Neural progenitor cell (in vitro differentiated cells): ENCODE measurements at regions not wholly inside any gene's neighbourhood (a gene's known extent, or its start where the extent isn't known, plus 50 kb on each side); places are given as distances from the start of the nearest gene placed in this dataset.

Source experiments
- CTCF ChIP-seq: fragments of 200-600 bp; sonication (generic); IDR thresholded peaks from 2 replicates; pipeline ENCODE4 v1.5.1; 2017; ENCODE audit warnings: antibody characterized with exemption, mild to moderate bottlenecking
- EZH2 ChIP-seq: fragments of 200-600 bp; sonication (generic); IDR thresholded peaks from 2 replicates; pipeline ENCODE4 v1.6.1; 2017; ENCODE audit warnings: antibody characterized with exemption, mild to moderate bottlenecking, moderate library complexity
- EZH2phosphoT487 ChIP-seq: fragments of 200-600 bp; sonication (generic); IDR thresholded peaks from 2 replicates; pipeline ENCODE4 v1.6.1; 2017; ENCODE audit warnings: antibody characterized with exemption

- TF ChIP-seq CTCF (no peak), EZH2 (no peak), EZH2phosphoT487 (no peak)
Observed at GRCh38 chr9:26413611-26414010, 479.0 kb downstream of the CAAP1 start.
